HFFc6 (cell line): ENCODE measurements at regions not wholly inside any gene's neighbourhood (a gene's known extent, or its start where the extent isn't known, plus 50 kb on each side); places are given as distances from the start of the nearest gene placed in this dataset.

Source experiments
- DNase-seq: peaks from one replicate; pipeline ENCODE4 v3.0.0-alpha.2; 2018
- H3K27ac Mint-ChIP-seq: 2 replicates; pipeline ENCODE4 v1.8.0; 2020; ENCODE audit warnings: mild to moderate bottlenecking, mixed read lengths
- H3K27me3 Mint-ChIP-seq: 2 replicates; pipeline ENCODE4 v1.8.0; 2021; ENCODE audit warnings: mild to moderate bottlenecking, moderate library complexity, mixed read lengths; ENCODE audit not compliant: insufficient read depth
- H3K36me3 Mint-ChIP-seq: 2 replicates; pipeline ENCODE4 v1.8.0; 2021; ENCODE audit warnings: low read depth, mixed read lengths
- H3K4me1 Mint-ChIP-seq: 2 replicates; pipeline ENCODE4 v1.8.0; 2020; ENCODE audit warnings: low read depth, mixed read lengths
- H3K4me3 Mint-ChIP-seq: 2 replicates; pipeline ENCODE4 v1.8.0; 2020; ENCODE audit warnings: mild to moderate bottlenecking, moderate library complexity, mixed read lengths
- H3K9me3 Mint-ChIP-seq: 2 replicates; pipeline ENCODE4 v1.8.0; 2020; ENCODE audit warnings: mild to moderate bottlenecking, mixed read lengths
- TF ChIP-seq, protein P1 (sequence below): fragments of 200-600 bp; sonication (generic); IDR thresholded peaks from 2 replicates; pipeline ENCODE4 v1.5.0; 2021; ENCODE audit warnings: antibody characterized with exemption, mild to moderate bottlenecking

DNA sequence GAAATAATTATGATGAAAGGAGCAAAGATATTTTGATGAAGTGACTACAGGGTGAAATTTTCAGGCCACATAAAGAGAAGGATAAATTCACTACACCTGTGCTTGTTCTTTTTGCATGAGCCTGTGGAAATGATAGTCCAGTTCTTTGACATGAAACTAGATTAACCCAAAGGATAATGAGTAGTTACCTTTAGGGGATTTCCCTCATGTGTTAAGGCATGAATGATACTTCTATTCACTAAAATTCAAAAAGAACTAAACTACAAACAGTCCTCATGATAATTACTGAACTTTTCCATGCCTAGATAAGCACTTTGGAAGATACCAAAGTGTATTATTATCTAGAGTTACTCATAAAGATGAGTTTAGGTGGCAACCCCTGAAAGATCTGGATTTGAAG is 244.3 kb downstream of the PTPRC start:
- no peak overlapping the region for H3K27ac Mint-ChIP-seq
- peaks cover 21% of the 10 kb centered on the region for H3K36me3 Mint-ChIP-seq

DNA sequence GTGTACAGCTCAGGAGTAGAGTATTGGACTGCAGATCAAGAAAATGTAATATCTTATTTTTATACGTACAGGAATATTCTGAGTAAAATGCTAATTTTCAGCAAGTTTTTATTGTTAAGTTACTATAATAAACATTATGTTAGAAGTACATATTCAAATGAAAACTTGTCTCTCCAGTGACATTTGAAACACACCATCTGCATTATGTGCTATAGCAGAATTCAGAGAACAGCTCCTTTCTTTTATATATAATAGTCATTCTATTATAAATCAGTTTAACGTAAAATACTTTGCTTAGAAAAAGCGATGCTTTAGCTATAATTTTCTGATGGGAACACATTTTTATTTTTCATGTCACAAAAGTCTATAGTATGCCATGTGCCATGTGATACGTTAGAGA is 249.0 kb downstream of the PTPRC start:
- H3K4me1 Mint-ChIP-seq, result peaks cover 56% of the 10 kb centered on the region
- TF ChIP-seq, protein P1, sequence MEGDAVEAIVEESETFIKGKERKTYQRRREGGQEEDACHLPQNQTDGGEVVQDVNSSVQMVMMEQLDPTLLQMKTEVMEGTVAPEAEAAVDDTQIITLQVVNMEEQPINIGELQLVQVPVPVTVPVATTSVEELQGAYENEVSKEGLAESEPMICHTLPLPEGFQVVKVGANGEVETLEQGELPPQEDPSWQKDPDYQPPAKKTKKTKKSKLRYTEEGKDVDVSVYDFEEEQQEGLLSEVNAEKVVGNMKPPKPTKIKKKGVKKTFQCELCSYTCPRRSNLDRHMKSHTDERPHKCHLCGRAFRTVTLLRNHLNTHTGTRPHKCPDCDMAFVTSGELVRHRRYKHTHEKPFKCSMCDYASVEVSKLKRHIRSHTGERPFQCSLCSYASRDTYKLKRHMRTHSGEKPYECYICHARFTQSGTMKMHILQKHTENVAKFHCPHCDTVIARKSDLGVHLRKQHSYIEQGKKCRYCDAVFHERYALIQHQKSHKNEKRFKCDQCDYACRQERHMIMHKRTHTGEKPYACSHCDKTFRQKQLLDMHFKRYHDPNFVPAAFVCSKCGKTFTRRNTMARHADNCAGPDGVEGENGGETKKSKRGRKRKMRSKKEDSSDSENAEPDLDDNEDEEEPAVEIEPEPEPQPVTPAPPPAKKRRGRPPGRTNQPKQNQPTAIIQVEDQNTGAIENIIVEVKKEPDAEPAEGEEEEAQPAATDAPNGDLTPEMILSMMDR, result no peak
- peaks cover 12% of the 10 kb centered on the region for H3K36me3 Mint-ChIP-seq
- H3K4me3 Mint-ChIP-seq, result no peak overlapping the region
- H3K9me3 Mint-ChIP-seq, result no peaks in the 10 kb centered on the region
- H3K27me3 Mint-ChIP-seq, result no peaks in the 10 kb centered on the region; the same call in 1 of the 2 replicates
- no peak for DNase-seq
- H3K27ac Mint-ChIP-seq, result no peak overlapping the region

More for the DNA sequence above, 244.3 kb downstream of the PTPRC start:
- peaks cover 1% of the 10 kb centered on the region for H3K27me3 Mint-ChIP-seq
- TF ChIP-seq, protein P1, result no peak
- H3K4me3 Mint-ChIP-seq, result no peak overlapping the region
- peaks cover 51% of the 10 kb centered on the region for H3K4me1 Mint-ChIP-seq
- DNase-seq, result no peak
- no peaks in the 10 kb centered on the region for H3K9me3 Mint-ChIP-seq

DNA sequence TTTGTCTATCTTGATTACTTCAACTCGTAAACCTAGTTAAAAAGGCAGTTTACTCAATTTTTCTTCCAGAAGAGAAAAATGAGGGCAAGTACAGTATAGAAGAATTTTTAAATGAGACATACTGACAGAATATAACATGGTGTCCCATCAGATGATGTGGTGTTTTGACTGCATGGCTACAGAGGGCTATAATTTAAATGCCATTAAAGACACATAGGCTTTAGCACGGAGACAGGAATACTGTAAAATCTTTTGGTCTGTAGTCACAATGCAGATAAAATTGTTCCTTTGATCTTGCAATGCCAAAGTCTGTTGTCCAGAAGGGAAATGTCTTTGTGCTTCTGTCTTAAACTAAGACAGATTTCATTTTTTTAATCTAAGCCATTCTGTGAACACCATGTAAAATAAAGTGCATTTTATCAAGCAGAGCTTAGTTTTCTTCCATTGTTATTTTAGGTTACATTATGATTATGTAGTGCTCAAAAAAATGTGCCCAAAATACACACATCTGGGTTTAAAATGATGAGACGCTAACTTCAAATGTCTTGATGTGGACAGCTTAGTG is 249.6 kb downstream of the PTPRC start:
- Mint-ChIP-seq H3K27me3 (no peaks in the 10 kb centered on the region; the same call in 1 of the 2 replicates), H3K9me3 (no peaks in the 10 kb centered on the region), H3K4me3 (no peak overlapping the region), H3K4me1 (peaks cover 62% of the 10 kb centered on the region), H3K27ac (peak overlapping the region; percentile 13; the same call in 1 of the 2 replicates), H3K36me3 (peaks cover 12% of the 10 kb centered on the region)
- TF ChIP-seq, protein P1, result no peak
- no peak for DNase-seq

DNA sequence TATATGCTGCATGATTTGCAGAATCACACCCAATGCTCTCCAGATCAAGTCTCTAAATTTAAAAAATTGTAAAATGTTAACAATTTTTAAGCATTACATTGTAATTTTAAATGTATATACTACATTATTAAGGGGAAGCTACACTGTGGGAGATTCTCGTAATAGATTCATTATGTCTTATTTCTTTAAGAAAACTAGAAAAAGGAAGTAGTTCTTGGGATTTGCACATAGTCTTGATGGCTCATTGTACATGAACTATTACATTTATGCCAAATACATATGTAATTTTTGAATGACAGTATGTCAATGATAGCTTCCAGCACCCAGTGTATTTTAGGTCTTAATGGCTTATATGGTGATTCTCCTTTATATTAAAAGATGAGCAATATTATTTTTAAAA is 250.3 kb downstream of the PTPRC start:
- TF ChIP-seq, protein P1, result no peak
- H3K4me1 Mint-ChIP-seq, result peaks cover 69% of the 10 kb centered on the region
- no peak overlapping the region for H3K27ac Mint-ChIP-seq
- H3K36me3 Mint-ChIP-seq, result peaks cover 12% of the 10 kb centered on the region
- no peaks in the 10 kb centered on the region for H3K9me3 Mint-ChIP-seq
- DNase-seq, result no peak
- H3K4me3 Mint-ChIP-seq, result no peak overlapping the region
- H3K27me3 Mint-ChIP-seq, result no peaks in the 10 kb centered on the region; the same call in 1 of the 2 replicates

DNA sequence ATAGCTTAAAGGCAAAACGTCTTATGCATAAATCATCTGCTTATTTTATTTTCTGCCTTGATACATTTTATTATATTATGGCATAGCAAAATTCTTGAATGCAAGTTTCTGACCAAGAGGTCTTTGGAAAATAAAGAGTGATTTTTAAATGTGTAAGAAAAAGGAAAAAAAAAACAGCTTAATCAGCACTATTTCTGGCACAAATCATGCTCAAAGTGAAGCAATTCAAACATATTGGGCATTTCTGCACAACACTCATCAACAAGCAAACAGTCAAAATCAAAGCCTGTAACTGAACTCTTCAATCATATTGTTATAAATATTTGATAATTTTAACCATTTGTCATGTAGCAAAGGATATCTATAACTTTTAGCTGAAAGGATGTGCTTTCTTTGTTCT is 250.9 kb downstream of the PTPRC start:
- Mint-ChIP-seq H3K27me3 (no peaks in the 10 kb centered on the region; the same call in 1 of the 2 replicates), H3K4me1 (peaks cover 74% of the 10 kb centered on the region), H3K36me3 (peaks cover 12% of the 10 kb centered on the region), H3K4me3 (no peak overlapping the region), H3K27ac (peak overlapping the region; percentile 51; the same call in 1 of the 2 replicates), H3K9me3 (no peaks in the 10 kb centered on the region)
- TF ChIP-seq, protein P1, result no peak
- DNase-seq, result no peak
